A549 (cell line): ENCODE measurements at regions not wholly inside any gene's neighbourhood (a gene's known extent, or its start where the extent isn't known, plus 50 kb on each side); places are given as distances from the start of the nearest gene placed in this dataset.

ENCODE experiments used
- ATAC-seq, 2 experiments: fragments of 200-7000 bp in 1 of 2; fragments of >200 bp in 1 of 2; cut with Nextera tagmentation in 1 of 2; cut with Tn5 transposase in 1 of 2; 3 replicates each; pipeline versions ENCODE4 v1.8.0 to v1.9.1; 2018 to 2020; ENCODE audit warnings: mild to moderate bottlenecking in 1 of 2, moderate library complexity in 1 of 2
- CTCF ChIA-PET: fragments of 300-600 bp; sonication (Branson Sonifier 250); formaldehyde crosslinking; extraction: SDS; loops from one replicate; lab custom pipeline; 2021; ENCODE audit warnings: antibody characterized with exemption, inconsistent platforms; lab: Yijun Ruan, JAX
- POLR2A ChIA-PET: fragments of 350-600 bp; formaldehyde crosslinking; extraction: SDS; loops from one replicate; lab custom pipeline; 2021; ENCODE audit warnings: antibody characterized with exemption, inconsistent platforms; lab: Yijun Ruan, JAX
- DNase-seq, 2 experiments: peaks; one replicate each; pipeline versions ENCODE4 v3.0.0 to v3.0.0-alpha.2; 2011 to 2016; ENCODE audit warnings: low read depth in 1 of 2, low spot score in 1 of 2
- FAIRE-seq: peaks from 2 replicates; lab custom pipeline; 2011; peaks lifted over from hg19 to GRCh38; lab: Jason Lieb, UNC
- H3K27ac ChIP-seq, 2 experiments: fragments of >200 bp; sonication (Bioruptor Twin); formaldehyde crosslinking; 3 replicates each; pipeline ENCODE4 v1.5.1; 2016 to 2017
- H3K4me1 ChIP-seq: fragments of >200 bp; sonication (Bioruptor Twin); formaldehyde crosslinking; 3 replicates; pipeline ENCODE4 v1.6.1; 2016
- H3K4me2 ChIP-seq: fragments of >200 bp; sonication (Bioruptor Twin); formaldehyde crosslinking; 3 replicates; pipeline ENCODE4 v1.6.1; 2016
- H3K4me3 ChIP-seq: fragments of >200 bp; sonication (Bioruptor Twin); formaldehyde crosslinking; 3 replicates; pipeline ENCODE4 v1.5.1; 2016
- H3K9me3 ChIP-seq: fragments of >200 bp; sonication (Bioruptor Twin); formaldehyde crosslinking; 3 replicates; pipeline ENCODE4 v1.6.1; 2016
- ATOH8 ChIP-seq: fragments of 250-450 bp; sonication (Bioruptor Pico); IDR thresholded peaks from 2 replicates; pipeline ENCODE4 v1.5.0; 2020; ENCODE audit warnings: low read depth, mild to moderate bottlenecking, moderate library complexity
- CBX2 ChIP-seq: fragments of 200-600 bp; sonication (generic); IDR thresholded peaks from 2 replicates; pipeline ENCODE4 v1.6.1; 2016; ENCODE audit warnings: low read depth, mild to moderate bottlenecking, borderline replicate concordance
- CEBPB ChIP-seq, 2 experiments: fragments of >200 bp in 1 of 2; sonication (Bioruptor Twin) in 1 of 2; formaldehyde crosslinking in 1 of 2; IDR thresholded peaks; 2 replicates each; pipeline ENCODE4 v1.6.1; 2012 to 2016
- CHD2 ChIP-seq: fragments of 150-350 bp; IDR thresholded peaks from 2 replicates; pipeline ENCODE4 v1.6.1; 2014; ENCODE audit warnings: low read length; ENCODE audit not compliant: partially characterized antibody
- E2F6 ChIP-seq: IDR thresholded peaks from 2 replicates; pipeline ENCODE4 v1.6.1; 2012; ENCODE audit warnings: low read depth, borderline replicate concordance
- EHF ChIP-seq: fragments of 250-450 bp; sonication (Bioruptor Pico); IDR thresholded peaks from 2 replicates; pipeline ENCODE4 v1.5.0; 2020; ENCODE audit warnings: mild to moderate bottlenecking
- EHMT2 ChIP-seq: fragments of 200-600 bp; sonication (generic); IDR thresholded peaks from 2 replicates; pipeline ENCODE4 v1.6.1; 2016; ENCODE audit warnings: antibody characterized with exemption, low read depth, mild to moderate bottlenecking, moderate library complexity
- EP300 ChIP-seq, 2 experiments: fragments of >200 bp; sonication (Bioruptor Twin); formaldehyde crosslinking; IDR thresholded peaks; 2 replicates in 1 of 2; 3 replicates in 1 of 2; pipeline ENCODE4 v1.6.1; 2016 to 2017
- FOSL2 ChIP-seq, 2 experiments: fragments of 450-650 bp in 1 of 2; fragments of >200 bp in 1 of 2; sonication (Bioruptor Twin) in 1 of 2; formaldehyde crosslinking; IDR thresholded peaks; 2 replicates each; pipeline versions ENCODE4 v1.5.0 to v1.6.1; 2016 to 2020; ENCODE audit warnings: mild to moderate bottlenecking in 1 of 2, moderate library complexity in 1 of 2
- HDAC2 ChIP-seq: fragments of 200-600 bp; sonication (generic); IDR thresholded peaks from 2 replicates; pipeline ENCODE4 v1.6.1; 2016
- HOXA7 ChIP-seq: fragments of 250-450 bp; sonication (Bioruptor Pico); IDR thresholded peaks from 2 replicates; pipeline ENCODE4 v1.5.0; 2020; ENCODE audit warnings: mild to moderate bottlenecking, moderate library complexity
- MAFK ChIP-seq: fragments of 450-650 bp; IDR thresholded peaks from 2 replicates; pipeline ENCODE4 v1.6.1; 2014; ENCODE audit not compliant: partially characterized antibody
- MAZ ChIP-seq: fragments of 150-350 bp; IDR thresholded peaks from 2 replicates; pipeline ENCODE4 v1.6.1; 2014; ENCODE audit warnings: antibody characterized with exemption, low read depth, low read length, borderline replicate concordance
- MYC ChIP-seq: IDR thresholded peaks from 2 replicates; pipeline ENCODE4 v1.6.1; 2012; ENCODE audit warnings: mild to moderate bottlenecking, inconsistent platforms, low read length, improper control_type of control experiment, borderline replicate concordance
- NFE2L2 ChIP-seq: fragments of 150-350 bp; conservative IDR thresholded peaks from 2 replicates; pipeline ENCODE4 v1.6.1; 2014; ENCODE audit warnings: low read length
- NPAS2 ChIP-seq: fragments of 250-450 bp; sonication (Bioruptor Pico); IDR thresholded peaks from 2 replicates; pipeline ENCODE4 v1.8.0; 2022; ENCODE audit warnings: mild to moderate bottlenecking, moderate library complexity, borderline replicate concordance
- NR3C1 ChIP-seq: fragments of >200 bp; sonication (Bioruptor Twin); formaldehyde crosslinking; IDR thresholded peaks from 3 replicates; pipeline ENCODE4 v1.6.1; 2017
- PHF8 ChIP-seq: fragments of 200-600 bp; sonication (generic); IDR thresholded peaks from 2 replicates; pipeline ENCODE4 v1.6.1; 2016; ENCODE audit warnings: low read depth, mild to moderate bottlenecking, antibody characterized with exemption, moderate library complexity, borderline replicate concordance
- POLR2A ChIP-seq: IDR thresholded peaks from 2 replicates; pipeline ENCODE4 v1.6.1; 2012; ENCODE audit warnings: mild to moderate bottlenecking, low read length
- POLR2AphosphoS2 ChIP-seq: conservative IDR thresholded peaks from 2 replicates; pipeline ENCODE4 v1.6.1; 2012; ENCODE audit warnings: low read length, improper control_type of control experiment, inconsistent platforms
- RARB ChIP-seq: fragments of 250-450 bp; sonication (Bioruptor Pico); IDR thresholded peaks from 2 replicates; pipeline ENCODE4 v1.8.0; 2021; ENCODE audit warnings: mild to moderate bottlenecking, moderate library complexity
- TP53 ChIP-seq: fragments of 250-450 bp; sonication (Bioruptor Pico); IDR thresholded peaks from 2 replicates; pipeline ENCODE4 v1.5.0; 2021; ENCODE audit warnings: mild to moderate bottlenecking, moderate library complexity
- USF2 ChIP-seq: fragments of 450-650 bp; IDR thresholded peaks from 2 replicates; pipeline ENCODE4 v1.6.1; 2014; ENCODE audit warnings: antibody characterized with exemption
- ZC3H11A ChIP-seq: fragments of 450-650 bp; IDR thresholded peaks from 2 replicates; pipeline ENCODE4 v1.6.1; 2014; ENCODE audit warnings: antibody characterized with exemption, mild to moderate bottlenecking
- ZFP36 ChIP-seq: fragments of 450-650 bp; IDR thresholded peaks from 2 replicates; pipeline ENCODE4 v1.6.1; 2014; ENCODE audit warnings: borderline replicate concordance; ENCODE audit not compliant: partially characterized antibody
- ZNF302 ChIP-seq: fragments of 250-450 bp; sonication (Bioruptor Pico); IDR thresholded peaks from 2 replicates; pipeline ENCODE4 v1.9.0; 2021; ENCODE audit warnings: inconsistent platforms, mild to moderate bottlenecking, moderate library complexity
- ZSCAN20 ChIP-seq: fragments of 250-450 bp; sonication (Bioruptor Pico); IDR thresholded peaks from 2 replicates; pipeline ENCODE4 v1.8.0; 2022; ENCODE audit warnings: mild to moderate bottlenecking, moderate library complexity
- WGBS: methylation state at CpG from one replicate; pipeline ENCODE4 v1.1.6; 2017; ENCODE audit errors: missing lambda C conversion rate; 5-methylcytosine and 5-hydroxymethylcytosine counted together

GRCh38 chr10:79013406-79013987 is 55.3 kb upstream of the ZMIZ1 start:
- no peaks in the 10 kb centered on the region for H3K4me1 ChIP-seq
- no peak overlapping the region for H3K4me2 ChIP-seq
- ATAC-seq = no peak
- no peak overlapping the region for H3K4me3 ChIP-seq
- ChIA-PET POLR2A (no interaction called here), CTCF (interaction anchor here (1.4 kb wide), 1 partner anchor 23 kb away, joined by 3 read pairs; no protein-coding TSS in a partner anchor)
- H3K27ac ChIP-seq = no peak overlapping the region
- peaks cover 8% of the 10 kb centered on the region; the same call in 1 of the 3 replicates for H3K9me3 ChIP-seq
- no peak for FAIRE-seq
- no peak for TF ChIP-seq EP300 (IDR thresholded peaks at IDR 0.05)
- TF ChIP-seq CEBPB (IDR thresholded peaks at IDR 0.05) = no peak
- no peak for TF ChIP-seq EHF (CRISPR knock-in tag)
- no peak for TF ChIP-seq USF2
- TF ChIP-seq CHD2 = no peak
- TF ChIP-seq RARB = no peak
- no peak for TF ChIP-seq HDAC2
- TF ChIP-seq MAZ = no peak
- TF ChIP-seq EHMT2 = no peak
- no peak for TF ChIP-seq PHF8
- TF ChIP-seq ZC3H11A = no peak
- no peak for TF ChIP-seq NFE2L2
- TF ChIP-seq POLR2AphosphoS2 = no peak
- no peak for TF ChIP-seq ZSCAN20 (CRISPR knock-in tag)
- no peak for TF ChIP-seq NR3C1
- TF ChIP-seq HOXA7 (CRISPR knock-in tag) = no peak
- no peak for TF ChIP-seq ZFP36
- TF ChIP-seq CBX2 = no peak
- TF ChIP-seq ATOH8 = no peak
- TF ChIP-seq NPAS2 = no peak
- DNase-seq = no peak
- 68% methylated on average over 12 of the region's 12 CpGs for WGBS

GRCh38 chr10:79014796-79015195 is 54.0 kb upstream of the ZMIZ1 start:
- POLR2A ChIA-PET = no interaction called here
- Histone ChIP-seq H3K27ac (no peak overlapping the region), H3K4me3 (no peak overlapping the region)
- no peak for DNase-seq
- CTCF ChIA-PET = interaction anchor here (0.8 to 2.1 kb wide), 3 partner anchors 8 to 23 kb away, joined by 3 to 5 read pairs (median 3); no protein-coding TSS in a partner anchor
- no peak for ATAC-seq
- no peak for TF ChIP-seq TP53 (CRISPR knock-in tag)
- no peak for TF ChIP-seq NFE2L2
- no peak for TF ChIP-seq MYC
- no peak for TF ChIP-seq ZNF302 (CRISPR knock-in tag)
- TF ChIP-seq MAFK = no peak
- TF ChIP-seq CBX2 = no peak
- no peak for TF ChIP-seq ZSCAN20 (CRISPR knock-in tag)
- no peak for TF ChIP-seq MAZ
- TF ChIP-seq POLR2AphosphoS2 = no peak
- TF ChIP-seq POLR2A = no peak
- no peak for TF ChIP-seq E2F6
- TF ChIP-seq FOSL2 (IDR thresholded peaks at IDR 0.05) = no peak
- no peak for TF ChIP-seq FOSL2 (CRISPR knock-in tag; IDR thresholded peaks at IDR 0.05)
- TF ChIP-seq, all 56 proteins: peak for 0
- Histone ChIP-seq H3K4me1 (no peaks in the 10 kb centered on the region), H3K9me3 (peaks cover 8% of the 10 kb centered on the region; the same call in 1 of the 3 replicates), H3K4me2 (no peak overlapping the region)
- no peak for FAIRE-seq
- 91% methylated on average over 1 of the region's 1 CpG for WGBS
